ENCODE measurements at regions not wholly inside any gene's neighbourhood (a gene's known extent, or its start where the extent isn't known, plus 50 kb on each side); places are given as distances from the start of the nearest gene placed in this dataset.

DNA sequence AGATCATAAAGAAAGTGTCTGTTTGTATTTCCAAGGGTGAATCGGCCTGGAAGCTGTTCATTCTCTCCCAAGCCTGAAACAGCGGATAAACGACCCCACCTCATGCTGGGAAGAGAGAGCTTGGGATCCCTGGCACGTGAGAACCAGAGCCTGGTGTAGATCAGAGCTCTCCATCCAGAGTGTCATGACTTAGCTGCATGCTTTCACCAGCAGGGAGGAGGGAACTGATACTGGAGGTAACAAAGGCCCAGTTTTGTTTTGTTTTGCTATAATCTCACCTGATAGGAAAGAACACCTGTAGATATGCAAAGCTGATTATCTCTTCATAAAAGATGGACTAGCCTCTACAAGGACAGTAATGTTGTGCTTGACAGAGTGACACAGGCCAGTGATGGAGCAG, 236.6 kb downstream of the POM121L12 start:
- Mint-ChIP-seq H3K36me3 (no peaks in the 10 kb centered on the region), H3K9me3 (peaks cover 16 to 64% (median 36%) of the 10 kb centered on the region in 6 donors), H3K27ac (no peak overlapping the region), H3K27me3 (ENCODE audit: low read depth in 3 of 3) (peaks cover 0 to 3% (median 0%) of the 10 kb centered on the region in 3 donors), H3K4me1 (no peaks in the 10 kb centered on the region), H3K4me3 (no peak overlapping the region)
- DNase-seq = no peak

DNA sequence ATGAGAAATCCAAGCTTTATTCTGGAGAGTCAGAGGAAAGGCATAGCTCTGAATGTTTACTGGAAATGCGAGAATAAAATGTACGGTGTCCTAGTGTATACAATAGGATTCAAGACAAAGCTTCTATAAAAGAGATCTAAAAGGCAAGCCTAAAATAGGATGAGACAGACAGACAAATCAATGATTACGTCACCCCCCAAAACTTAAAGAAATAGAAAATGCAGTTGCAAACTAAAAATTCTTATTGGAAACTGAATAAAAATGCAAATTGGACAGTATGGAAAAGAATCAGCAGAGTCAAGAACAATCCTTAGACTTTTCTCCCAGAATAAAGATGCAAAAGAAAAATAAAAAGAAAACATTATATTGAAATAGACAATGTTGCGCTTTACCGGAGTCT, 245.9 kb downstream of the POM121L12 start:
- no peak overlapping the region for H3K27ac Mint-ChIP-seq
- H3K4me1 Mint-ChIP-seq = no peaks in the 10 kb centered on the region
- DNase-seq = no peak
- H3K27me3 Mint-ChIP-seq (ENCODE audit: low read depth in 3 of 3) = peaks cover 0 to 3% (median 1%) of the 10 kb centered on the region in 3 donors
- no peak overlapping the region for H3K4me3 Mint-ChIP-seq
- peaks cover 27 to 60% (median 37%) of the 10 kb centered on the region in 6 donors for H3K9me3 Mint-ChIP-seq
- peaks cover 0 to 6% (median 0%) of the 10 kb centered on the region in 3 donors for H3K36me3 Mint-ChIP-seq

GRCh38 chr7:53292341-53292740, 256.9 kb downstream of the POM121L12 start:
- DNase-seq = no peak
- Mint-ChIP-seq H3K4me1 (no peaks in the 10 kb centered on the region), H3K27me3 (ENCODE audit: low read depth in 3 of 3) (peaks cover 0 to 2% (median 0%) of the 10 kb centered on the region in 3 donors), H3K4me3 (no peak overlapping the region), H3K36me3 (peaks cover 0 to 2% (median 0%) of the 10 kb centered on the region in 3 donors), H3K9me3 (peaks cover 24 to 67% (median 50%) of the 10 kb centered on the region in 6 donors), H3K27ac (no peak overlapping the region)

DNA sequence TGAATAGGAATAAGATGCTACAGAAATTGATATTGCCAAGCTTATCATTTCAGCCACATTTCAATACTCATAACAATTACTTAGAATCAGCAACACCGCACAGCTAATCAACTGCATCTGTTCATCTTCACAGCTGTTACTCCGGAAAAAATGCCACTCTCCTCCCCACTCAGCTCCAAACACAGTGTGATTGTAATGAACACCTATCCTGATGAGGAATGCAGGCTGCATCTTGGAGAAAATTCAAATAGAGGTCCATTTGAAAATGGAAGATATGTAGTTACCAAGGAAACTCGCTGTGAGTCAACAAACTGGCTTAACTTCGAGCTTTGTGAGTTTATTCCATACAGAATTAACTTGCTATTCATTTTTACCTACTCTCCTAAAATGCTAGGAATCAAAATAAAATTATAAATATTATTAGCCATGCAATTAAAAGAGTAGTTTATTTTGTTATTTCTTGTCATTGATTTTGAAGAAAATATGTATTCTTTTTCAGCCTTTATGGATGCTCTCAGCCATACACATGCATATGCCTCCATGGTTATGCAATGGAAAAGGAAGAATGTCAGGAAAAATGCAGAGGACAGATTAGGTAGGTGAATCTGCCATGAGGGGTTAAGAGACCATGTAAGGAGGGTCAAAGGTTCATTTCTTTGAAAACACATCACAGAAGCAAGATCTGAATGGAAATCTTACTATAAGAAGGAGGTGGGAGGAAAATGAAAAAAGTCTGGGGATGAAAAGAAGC, 267.2 kb downstream of the POM121L12 start:
- no peak for DNase-seq
- H3K36me3 Mint-ChIP-seq = peaks cover 0 to 3% (median 0%) of the 10 kb centered on the region in 3 donors
- peaks cover 0 to 5% (median 3%) of the 10 kb centered on the region in 3 donors for H3K27me3 Mint-ChIP-seq (ENCODE audit: low read depth in 3 of 3)
- peaks cover 23 to 66% (median 39%) of the 10 kb centered on the region in 6 donors for H3K9me3 Mint-ChIP-seq
- H3K4me3 Mint-ChIP-seq = no peak overlapping the region
- no peaks in the 10 kb centered on the region for H3K4me1 Mint-ChIP-seq
- no peak overlapping the region for H3K27ac Mint-ChIP-seq

- Mint-ChIP-seq H3K9me3 (peaks cover 23 to 73% (median 44%) of the 10 kb centered on the region in 6 donors), H3K4me1 (no peaks in the 10 kb centered on the region), H3K4me3 (no peak overlapping the region), H3K36me3 (peaks cover 0 to 3% (median 0%) of the 10 kb centered on the region in 3 donors), H3K27me3 (ENCODE audit: low read depth in 3 of 3) (peaks cover 0 to 5% (median 3%) of the 10 kb centered on the region in 3 donors), H3K27ac (no peak overlapping the region)
- DNase-seq = no peak
Observed at GRCh38 chr7:53303781-53304180, 268.3 kb downstream of the POM121L12 start.

- Mint-ChIP-seq H3K27me3 (ENCODE audit: low read depth in 3 of 3) (peaks cover 2 to 5% (median 3%) of the 10 kb centered on the region in 3 donors), H3K4me1 (no peaks in the 10 kb centered on the region), H3K9me3 (peaks cover 32 to 94% (median 58%) of the 10 kb centered on the region in 6 donors), H3K27ac (no peak overlapping the region), H3K36me3 (peaks cover 0 to 9% (median 0%) of the 10 kb centered on the region in 3 donors), H3K4me3 (no peak overlapping the region)
- no peak for DNase-seq
Observed at GRCh38 chr7:53306846-53307245, 271.4 kb downstream of the POM121L12 start.

DNA sequence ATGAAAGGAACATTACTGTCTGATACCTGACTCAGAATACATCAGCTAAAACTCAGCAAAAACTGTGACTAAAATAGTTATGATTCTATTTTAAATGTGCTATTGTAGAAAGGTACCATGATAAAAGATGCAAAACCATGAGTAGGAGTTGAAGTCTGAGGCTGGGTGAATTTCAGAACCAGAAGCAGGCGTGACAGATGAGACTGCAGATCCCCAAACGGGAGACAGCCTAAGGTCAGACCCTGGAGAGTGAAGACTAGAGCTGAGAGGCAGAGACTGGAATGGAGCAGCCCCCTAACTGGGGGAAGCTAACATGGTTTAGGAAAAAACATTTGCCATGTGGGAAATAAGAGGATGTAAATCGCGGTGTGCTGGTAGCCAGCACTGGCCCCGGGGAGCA, 275.8 kb downstream of the POM121L12 start:
- no peaks in the 10 kb centered on the region for H3K4me1 Mint-ChIP-seq
- H3K4me3 Mint-ChIP-seq = no peak overlapping the region
- peaks cover 17 to 76% (median 43%) of the 10 kb centered on the region in 6 donors for H3K9me3 Mint-ChIP-seq
- DNase-seq = no peak
- peaks cover 0 to 2% (median 0%) of the 10 kb centered on the region in 3 donors for H3K27me3 Mint-ChIP-seq (ENCODE audit: low read depth in 3 of 3)
- H3K36me3 Mint-ChIP-seq = peaks cover 0 to 8% (median 0%) of the 10 kb centered on the region in 3 donors
- no peak overlapping the region for H3K27ac Mint-ChIP-seq

DNA sequence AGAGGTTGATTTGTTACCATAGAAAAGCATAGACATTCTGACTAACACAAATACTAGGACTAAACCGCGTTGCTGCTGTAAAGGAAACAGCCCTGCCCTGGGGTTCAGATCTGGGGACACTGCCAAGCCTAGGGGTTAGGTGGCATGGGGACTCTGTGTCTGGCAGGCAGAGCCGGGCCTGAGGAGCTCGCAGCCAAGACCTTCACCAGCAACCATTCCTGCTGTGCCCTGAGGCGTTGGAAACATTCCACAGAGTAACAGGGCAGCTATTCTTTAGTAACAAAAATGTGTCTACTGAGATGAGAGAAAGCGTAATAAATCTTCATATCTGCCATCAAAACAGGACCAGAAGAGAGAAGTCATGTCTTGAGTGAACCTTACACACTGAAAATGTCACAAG, 280.5 kb downstream of the POM121L12 start:
- H3K9me3 Mint-ChIP-seq = peaks cover 8 to 53% (median 36%) of the 10 kb centered on the region in 6 donors
- no peak overlapping the region for H3K27ac Mint-ChIP-seq
- H3K36me3 Mint-ChIP-seq = peaks cover 0 to 4% (median 0%) of the 10 kb centered on the region in 3 donors
- DNase-seq = no peak
- H3K4me3 Mint-ChIP-seq = no peak overlapping the region
- H3K27me3 Mint-ChIP-seq (ENCODE audit: low read depth in 3 of 3) = peaks cover 0 to 2% (median 2%) of the 10 kb centered on the region in 3 donors
- no peaks in the 10 kb centered on the region for H3K4me1 Mint-ChIP-seq

DNA sequence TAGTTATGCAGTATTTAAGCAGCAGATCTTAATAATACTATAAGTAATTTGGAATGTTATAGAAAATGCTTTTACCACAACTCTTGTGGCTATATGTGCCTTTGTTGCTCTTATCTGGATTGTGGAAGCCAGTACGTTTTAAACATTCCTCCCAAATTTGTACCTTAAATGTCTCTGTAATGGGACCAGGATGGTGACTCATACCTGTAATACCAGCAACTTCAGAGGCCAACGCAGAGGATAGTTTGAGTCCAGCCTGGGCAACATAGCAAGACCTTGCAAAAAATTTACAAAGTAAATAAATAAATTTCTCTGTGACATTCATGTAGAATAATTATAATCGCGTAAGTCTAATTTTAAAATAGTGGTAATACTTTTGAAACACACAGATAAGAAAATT, 283.1 kb downstream of the POM121L12 start:
- DNase-seq = no peak
- no peak overlapping the region for H3K4me3 Mint-ChIP-seq
- peaks cover 0 to 10% (median 0%) of the 10 kb centered on the region in 3 donors for H3K36me3 Mint-ChIP-seq
- H3K27me3 Mint-ChIP-seq (ENCODE audit: low read depth in 3 of 3) = peaks cover 0 to 2% (median 0%) of the 10 kb centered on the region in 3 donors
- no peak overlapping the region for H3K27ac Mint-ChIP-seq
- peaks cover 6 to 64% (median 36%) of the 10 kb centered on the region in 6 donors for H3K9me3 Mint-ChIP-seq
- no peaks in the 10 kb centered on the region for H3K4me1 Mint-ChIP-seq

- Mint-ChIP-seq H3K4me1 (no peaks in the 10 kb centered on the region), H3K4me3 (no peak overlapping the region), H3K27me3 (ENCODE audit: low read depth in 3 of 3) (peaks cover 0 to 2% (median 0%) of the 10 kb centered on the region in 3 donors), H3K9me3 (peaks cover 8 to 59% (median 34%) of the 10 kb centered on the region in 6 donors), H3K36me3 (peaks cover 0 to 11% (median 0%) of the 10 kb centered on the region in 3 donors), H3K27ac (no peak overlapping the region)
- DNase-seq = no peak
Observed at GRCh38 chr7:53325061-53325460, 289.6 kb downstream of the POM121L12 start.

GRCh38 chr7:53326634-53327033, 291.2 kb downstream of the POM121L12 start:
- H3K36me3 Mint-ChIP-seq = peaks cover 0 to 10% (median 0%) of the 10 kb centered on the region in 3 donors
- peaks cover 15 to 66% (median 39%) of the 10 kb centered on the region in 6 donors for H3K9me3 Mint-ChIP-seq
- no peaks in the 10 kb centered on the region for H3K27me3 Mint-ChIP-seq (ENCODE audit: low read depth in 3 of 3)
- no peak overlapping the region for H3K4me3 Mint-ChIP-seq
- H3K27ac Mint-ChIP-seq = no peak overlapping the region
- H3K4me1 Mint-ChIP-seq = no peaks in the 10 kb centered on the region
- no peak for DNase-seq

DNA sequence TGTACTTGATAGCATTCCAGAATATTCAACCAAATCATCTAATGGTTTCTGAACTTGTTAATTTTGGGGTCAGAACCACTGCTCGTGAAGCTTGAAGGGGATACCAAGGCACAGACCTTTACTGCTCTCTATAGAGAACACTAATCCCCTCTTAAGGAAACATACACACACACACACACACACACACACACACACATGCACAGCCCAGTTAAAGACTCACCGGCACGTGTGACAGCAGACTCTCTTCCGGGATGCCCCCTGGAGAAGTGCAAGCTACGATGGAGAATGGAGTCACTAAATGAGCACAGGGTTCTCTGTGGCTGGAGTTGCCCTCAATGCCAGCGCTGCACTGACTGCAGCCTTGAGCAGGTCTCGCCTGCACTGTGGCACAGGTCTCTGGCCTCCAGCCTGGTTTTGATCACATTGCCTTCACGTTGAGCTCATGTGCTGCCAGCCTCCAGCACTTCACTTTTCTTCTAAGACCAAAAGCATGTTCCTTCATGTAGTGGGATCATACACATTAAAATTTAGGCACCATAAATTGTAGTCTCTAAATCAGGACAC, 300.8 kb downstream of the POM121L12 start:
- no peaks in the 10 kb centered on the region for H3K36me3 Mint-ChIP-seq
- H3K4me1 Mint-ChIP-seq = no peaks in the 10 kb centered on the region
- peaks cover 19 to 49% (median 23%) of the 10 kb centered on the region in 6 donors for H3K9me3 Mint-ChIP-seq

DNA sequence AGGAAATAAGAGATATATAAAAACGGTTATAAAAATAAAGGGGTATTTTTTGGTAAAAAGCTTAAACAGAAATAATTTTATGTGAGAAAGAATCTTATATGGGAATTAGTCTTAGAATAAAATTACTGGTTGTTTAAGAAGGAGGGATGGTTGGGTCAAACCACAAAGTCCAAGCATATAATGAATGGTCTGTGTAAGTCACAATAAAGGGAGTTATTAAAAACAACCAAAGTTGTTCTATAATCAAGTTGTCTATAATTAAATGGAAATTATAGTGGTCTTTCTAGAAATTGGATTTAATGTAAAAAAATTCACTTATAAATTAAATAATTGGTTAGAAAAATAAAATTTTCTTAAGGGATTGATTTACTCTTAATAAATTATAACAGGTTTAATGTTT, 304.8 kb downstream of the POM121L12 start:
- no peak overlapping the region for H3K27ac Mint-ChIP-seq
- peaks cover 8 to 59% (median 40%) of the 10 kb centered on the region in 6 donors for H3K9me3 Mint-ChIP-seq
- H3K4me3 Mint-ChIP-seq = no peak overlapping the region
- H3K4me1 Mint-ChIP-seq = no peaks in the 10 kb centered on the region
- no peaks in the 10 kb centered on the region for H3K27me3 Mint-ChIP-seq (ENCODE audit: low read depth in 3 of 3)
- no peaks in the 10 kb centered on the region for H3K36me3 Mint-ChIP-seq
- DNase-seq = no peak

More for the DNA sequence above, 300.8 kb downstream of the POM121L12 start:
- no peak for DNase-seq
- Mint-ChIP-seq H3K4me3 (no peak overlapping the region), H3K27ac (no peak overlapping the region), H3K27me3 (ENCODE audit: low read depth in 3 of 3) (no peaks in the 10 kb centered on the region)

DNA sequence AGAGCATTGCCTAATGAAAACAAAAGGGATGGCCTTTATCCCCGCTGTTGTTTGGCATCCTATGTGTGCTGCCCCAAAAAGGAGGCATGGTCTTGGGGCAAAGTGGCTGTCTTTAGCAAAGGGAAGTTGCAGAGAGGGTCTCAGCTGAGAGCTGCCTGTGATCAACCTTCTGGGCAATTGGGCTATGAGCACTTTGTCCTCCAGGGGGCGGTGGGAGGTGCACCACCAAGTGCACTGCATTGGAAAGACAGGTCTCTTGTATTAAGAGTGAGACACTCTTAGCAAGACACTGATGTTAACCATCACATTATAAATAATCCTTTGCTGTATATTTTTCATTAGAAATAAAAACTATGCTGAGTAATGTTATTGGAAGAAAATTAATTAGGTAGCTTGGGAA, 314.8 kb downstream of the POM121L12 start:
- Mint-ChIP-seq H3K27ac (no peak overlapping the region), H3K9me3 (peaks cover 17 to 66% (median 43%) of the 10 kb centered on the region in 6 donors), H3K36me3 (peaks cover 0 to 4% (median 0%) of the 10 kb centered on the region in 3 donors), H3K4me1 (no peaks in the 10 kb centered on the region), H3K4me3 (no peak overlapping the region), H3K27me3 (ENCODE audit: low read depth in 3 of 3) (no peaks in the 10 kb centered on the region)
- DNase-seq = no peak

Data from immature natural killer cell (primary cell).